A549 (cell line): ENCODE measurements at regions not wholly inside any gene's neighbourhood (a gene's known extent, or its start where the extent isn't known, plus 50 kb on each side); places are given as distances from the start of the nearest gene placed in this dataset.
A peak's percentile ranks its signal among the peaks of the same experiment; 100 is the strongest.

Experiments used
- ATAC-seq, 2 experiments: fragments of 200-7000 bp in 1 of 2; fragments of >200 bp in 1 of 2; cut with Nextera tagmentation in 1 of 2; cut with Tn5 transposase in 1 of 2; 3 replicates each; pipeline versions ENCODE4 v1.8.0 to v1.9.1; 2018 to 2020; ENCODE audit warnings: mild to moderate bottlenecking in 1 of 2, moderate library complexity in 1 of 2
- CTCF ChIA-PET: fragments of 300-600 bp; sonication (Branson Sonifier 250); formaldehyde crosslinking; extraction: SDS; loops from one replicate; lab custom pipeline; 2021; ENCODE audit warnings: antibody characterized with exemption, inconsistent platforms; lab: Yijun Ruan, JAX
- POLR2A ChIA-PET: fragments of 350-600 bp; formaldehyde crosslinking; extraction: SDS; loops from one replicate; lab custom pipeline; 2021; ENCODE audit warnings: antibody characterized with exemption, inconsistent platforms; lab: Yijun Ruan, JAX
- DNase-seq, 2 experiments: peaks; one replicate each; pipeline versions ENCODE4 v3.0.0 to v3.0.0-alpha.2; 2011 to 2016; ENCODE audit warnings: low read depth in 1 of 2, low spot score in 1 of 2
- FAIRE-seq: peaks from 2 replicates; lab custom pipeline; 2011; peaks lifted over from hg19 to GRCh38; lab: Jason Lieb, UNC
- H3K27ac ChIP-seq, 2 experiments: fragments of >200 bp; sonication (Bioruptor Twin); formaldehyde crosslinking; 3 replicates each; pipeline ENCODE4 v1.5.1; 2016 to 2017
- H3K4me1 ChIP-seq: fragments of >200 bp; sonication (Bioruptor Twin); formaldehyde crosslinking; 3 replicates; pipeline ENCODE4 v1.6.1; 2016
- H3K4me2 ChIP-seq: fragments of >200 bp; sonication (Bioruptor Twin); formaldehyde crosslinking; 3 replicates; pipeline ENCODE4 v1.6.1; 2016
- H3K4me3 ChIP-seq: fragments of >200 bp; sonication (Bioruptor Twin); formaldehyde crosslinking; 3 replicates; pipeline ENCODE4 v1.5.1; 2016
- H3K9me3 ChIP-seq: fragments of >200 bp; sonication (Bioruptor Twin); formaldehyde crosslinking; 3 replicates; pipeline ENCODE4 v1.6.1; 2016
- BHLHE40 ChIP-seq: IDR thresholded peaks from 2 replicates; pipeline ENCODE4 v1.6.1; 2012; ENCODE audit warnings: low read depth, low read length, inconsistent platforms
- CBX2 ChIP-seq: fragments of 200-600 bp; sonication (generic); IDR thresholded peaks from 2 replicates; pipeline ENCODE4 v1.6.1; 2016; ENCODE audit warnings: low read depth, mild to moderate bottlenecking, borderline replicate concordance
- CHD2 ChIP-seq: fragments of 150-350 bp; IDR thresholded peaks from 2 replicates; pipeline ENCODE4 v1.6.1; 2014; ENCODE audit warnings: low read length; ENCODE audit not compliant: partially characterized antibody
- E2F6 ChIP-seq: IDR thresholded peaks from 2 replicates; pipeline ENCODE4 v1.6.1; 2012; ENCODE audit warnings: low read depth, borderline replicate concordance
- EHF ChIP-seq: fragments of 250-450 bp; sonication (Bioruptor Pico); IDR thresholded peaks from 2 replicates; pipeline ENCODE4 v1.5.0; 2020; ENCODE audit warnings: mild to moderate bottlenecking
- ESRRA ChIP-seq: fragments of 150-350 bp; IDR thresholded peaks from 2 replicates; pipeline ENCODE4 v1.6.1; 2014; ENCODE audit warnings: mild to moderate bottlenecking, low read length, borderline replicate concordance
- GATA3 ChIP-seq: IDR thresholded peaks from 2 replicates; pipeline ENCODE4 v1.6.1; 2012; ENCODE audit warnings: borderline replicate concordance
- HOXA7 ChIP-seq: fragments of 250-450 bp; sonication (Bioruptor Pico); IDR thresholded peaks from 2 replicates; pipeline ENCODE4 v1.5.0; 2020; ENCODE audit warnings: mild to moderate bottlenecking, moderate library complexity
- JUNB ChIP-seq: fragments of >200 bp; sonication (Bioruptor Twin); formaldehyde crosslinking; IDR thresholded peaks from 2 replicates; pipeline ENCODE4 v1.6.1; 2016
- KDM1A ChIP-seq: fragments of 200-600 bp; sonication (generic); IDR thresholded peaks from 2 replicates; pipeline ENCODE4 v1.6.1; 2016; ENCODE audit warnings: low read depth, mild to moderate bottlenecking
- MAFK ChIP-seq: fragments of 450-650 bp; IDR thresholded peaks from 2 replicates; pipeline ENCODE4 v1.6.1; 2014; ENCODE audit not compliant: partially characterized antibody
- MAX ChIP-seq: IDR thresholded peaks from 2 replicates; pipeline ENCODE4 v1.6.1; 2012
- MAZ ChIP-seq: fragments of 150-350 bp; IDR thresholded peaks from 2 replicates; pipeline ENCODE4 v1.6.1; 2014; ENCODE audit warnings: antibody characterized with exemption, low read depth, low read length, borderline replicate concordance
- NFE2L2 ChIP-seq: fragments of 150-350 bp; conservative IDR thresholded peaks from 2 replicates; pipeline ENCODE4 v1.6.1; 2014; ENCODE audit warnings: low read length
- PBX3 ChIP-seq: IDR thresholded peaks from 2 replicates; pipeline ENCODE4 v1.6.1; 2012
- RCOR1 ChIP-seq: fragments of 150-350 bp; IDR thresholded peaks from 2 replicates; pipeline ENCODE4 v1.6.1; 2014; ENCODE audit warnings: antibody characterized with exemption, low read length, low read depth
- RNF2 ChIP-seq: fragments of 200-600 bp; sonication (generic); IDR thresholded peaks from 2 replicates; pipeline ENCODE4 v1.6.1; 2016; ENCODE audit warnings: low read depth, mild to moderate bottlenecking, antibody characterized with exemption, moderate library complexity, borderline replicate concordance
- SREBF2 ChIP-seq: fragments of 450-650 bp; IDR thresholded peaks from 2 replicates; pipeline ENCODE4 v1.6.1; 2014; ENCODE audit warnings: mild to moderate bottlenecking, moderate library complexity
- USF2 ChIP-seq: fragments of 450-650 bp; IDR thresholded peaks from 2 replicates; pipeline ENCODE4 v1.6.1; 2014; ENCODE audit warnings: antibody characterized with exemption
- ZC3H11A ChIP-seq: fragments of 450-650 bp; IDR thresholded peaks from 2 replicates; pipeline ENCODE4 v1.6.1; 2014; ENCODE audit warnings: antibody characterized with exemption, mild to moderate bottlenecking
- ZFP36 ChIP-seq: fragments of 450-650 bp; IDR thresholded peaks from 2 replicates; pipeline ENCODE4 v1.6.1; 2014; ENCODE audit warnings: borderline replicate concordance; ENCODE audit not compliant: partially characterized antibody
- ZSCAN20 ChIP-seq: fragments of 250-450 bp; sonication (Bioruptor Pico); IDR thresholded peaks from 2 replicates; pipeline ENCODE4 v1.8.0; 2022; ENCODE audit warnings: mild to moderate bottlenecking, moderate library complexity
- WGBS: methylation state at CpG from one replicate; pipeline ENCODE4 v1.1.6; 2017; ENCODE audit errors: missing lambda C conversion rate; 5-methylcytosine and 5-hydroxymethylcytosine counted together
- TF ChIP-seq, protein P1 (sequence below): fragments of 250-450 bp; sonication (Bioruptor Pico); IDR thresholded peaks from 2 replicates; pipeline ENCODE4 v1.5.0; 2021; ENCODE audit warnings: mild to moderate bottlenecking, moderate library complexity, borderline replicate concordance

DNA sequence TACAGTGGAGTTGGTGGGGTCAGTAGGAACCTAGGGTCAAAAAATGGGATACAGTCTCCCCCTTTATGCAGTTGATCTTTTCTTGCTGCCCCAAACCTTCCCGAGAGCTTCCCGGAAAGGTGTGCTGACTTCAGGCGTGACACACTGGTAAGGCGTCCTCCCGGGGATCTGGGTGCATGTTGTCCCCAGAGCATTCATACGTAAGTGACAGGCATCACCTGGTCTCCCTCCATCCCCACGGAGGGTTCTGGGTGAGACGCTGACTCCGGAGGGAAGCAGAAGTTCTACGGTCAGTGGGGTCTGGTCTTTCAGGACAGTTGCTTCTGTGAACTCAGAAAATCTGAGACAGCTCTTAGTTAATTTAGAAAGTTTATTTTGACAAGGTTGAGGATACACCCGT, 159.6 kb upstream of the RTL1 start:
- CTCF ChIA-PET = interaction anchor here (0.9 to 1.2 kb wide), 4 partner anchors 14 to 572 kb away, joined by 3 read pairs; no protein-coding TSS in a partner anchor
- H3K27ac ChIP-seq = no peak overlapping the region
- ATAC-seq = no peak
- no peak for TF ChIP-seq USF2
- no peak for TF ChIP-seq RCOR1
- no peak for TF ChIP-seq ZSCAN20 (CRISPR knock-in tag)
- no peak for TF ChIP-seq JUNB
- TF ChIP-seq SREBF2 = no peak
- TF ChIP-seq, all 56 proteins: peak for 0
- no peak overlapping the region for H3K4me2 ChIP-seq
- FAIRE-seq (no peak), DNase-seq (no peak)
- no peak overlapping the region for H3K4me3 ChIP-seq
- H3K4me1 ChIP-seq = no peaks in the 10 kb centered on the region
- peaks cover 2% of the 10 kb centered on the region; the same call in 1 of the 3 replicates for H3K9me3 ChIP-seq
- WGBS = 87% methylated on average over 11 of the region's 11 CpGs
- POLR2A ChIA-PET = no interaction called here

DNA sequence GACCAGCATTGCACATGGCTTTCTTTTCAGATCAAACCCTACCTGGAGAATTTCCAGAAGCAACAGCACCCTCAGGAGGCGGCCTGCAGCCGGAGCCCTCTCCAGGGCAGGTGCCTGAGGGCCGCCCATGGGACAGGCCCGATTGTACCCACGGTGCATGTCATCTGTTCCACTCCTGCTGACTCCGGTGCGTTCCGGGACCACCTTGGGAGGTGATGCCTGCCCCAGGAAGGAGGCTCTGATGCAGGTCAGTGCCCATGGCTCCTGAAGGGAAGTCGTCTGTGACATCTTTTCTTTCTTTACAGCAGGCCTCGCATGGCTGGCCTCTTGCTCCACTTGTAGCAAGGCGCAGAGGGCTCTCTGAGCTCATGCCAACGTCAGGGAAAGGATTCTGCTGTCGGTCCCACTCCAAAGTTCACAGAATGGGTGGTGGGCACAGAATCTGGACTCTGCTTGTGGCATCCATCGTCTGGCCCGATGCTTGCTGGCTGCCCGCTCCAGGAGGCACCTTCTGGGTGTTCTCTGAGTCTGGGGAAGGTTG, 160.7 kb upstream of the RTL1 start:
- ChIA-PET POLR2A (no interaction called here), CTCF (interaction anchor here (0.9 kb wide), 1 partner anchor 214 kb away, joined by 3 read pairs; no protein-coding TSS in a partner anchor)
- FAIRE-seq (no peak), DNase-seq (no peak)
- no peak overlapping the region for H3K4me2 ChIP-seq
- H3K27ac ChIP-seq = no peak overlapping the region
- TF ChIP-seq GATA3 = no peak
- TF ChIP-seq, all 56 proteins: peak for 0
- H3K4me3 ChIP-seq = no peak overlapping the region
- H3K4me1 ChIP-seq = no peaks in the 10 kb centered on the region
- WGBS = 91% methylated on average over 16 of the region's 16 CpGs
- ATAC-seq = peak in 1 of 2 experiments; percentile 39; a peak in 3 of 6 replicates
- H3K9me3 ChIP-seq = no peaks in the 10 kb centered on the region

GRCh38 chr14:101064718-101065117, 161.2 kb upstream of the RTL1 start:
- DNase-seq (no peak), FAIRE-seq (no peak), ATAC-seq (no peak)
- H3K9me3 ChIP-seq = no peaks in the 10 kb centered on the region
- TF ChIP-seq CBX2 (no peak), NFE2L2 (no peak), KDM1A (no peak), ZC3H11A (no peak), E2F6 (no peak), BHLHE40 (no peak), ZFP36 (no peak), HOXA7 (no peak), MAFK (no peak), PBX3 (no peak), MAZ (no peak), JUNB (no peak), EHF (no peak), RNF2 (no peak), MAX (no peak), CHD2 (no peak), ESRRA (no peak)
- TF ChIP-seq, protein P1, sequence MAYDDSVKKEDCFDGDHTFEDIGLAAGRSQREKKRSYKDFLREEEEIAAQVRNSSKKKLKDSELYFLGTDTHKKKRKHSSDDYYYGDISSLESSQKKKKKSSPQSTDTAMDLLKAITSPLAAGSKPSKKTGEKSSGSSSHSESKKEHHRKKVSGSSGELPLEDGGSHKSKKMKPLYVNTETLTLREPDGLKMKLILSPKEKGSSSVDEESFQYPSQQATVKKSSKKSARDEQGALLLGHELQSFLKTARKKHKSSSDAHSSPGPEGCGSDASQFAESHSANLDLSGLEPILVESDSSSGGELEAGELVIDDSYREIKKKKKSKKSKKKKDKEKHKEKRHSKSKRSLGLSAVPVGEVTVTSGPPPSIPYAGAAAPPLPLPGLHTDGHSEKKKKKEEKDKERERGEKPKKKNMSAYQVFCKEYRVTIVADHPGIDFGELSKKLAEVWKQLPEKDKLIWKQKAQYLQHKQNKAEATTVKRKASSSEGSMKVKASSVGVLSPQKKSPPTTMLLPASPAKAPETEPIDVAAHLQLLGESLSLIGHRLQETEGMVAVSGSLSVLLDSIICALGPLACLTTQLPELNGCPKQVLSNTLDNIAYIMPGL = no peak
- H3K4me1 ChIP-seq = no peaks in the 10 kb centered on the region
- 96% methylated on average over 5 of the region's 7 CpGs for WGBS
- POLR2A ChIA-PET = no interaction called here
- H3K4me2 ChIP-seq = no peak overlapping the region
- H3K27ac ChIP-seq = no peak overlapping the region
- CTCF ChIA-PET = interaction anchor here (0.5 kb wide), 1 partner anchor 40 kb away, joined by 3 read pairs; no protein-coding TSS in a partner anchor
- no peak overlapping the region for H3K4me3 ChIP-seq
